Liver (tissue), 8 donors: ENCODE measurements at regions not wholly inside any gene's neighbourhood (a gene's known extent, or its start where the extent isn't known, plus 50 kb on each side); places are given as distances from the start of the nearest gene placed in this dataset.

Experiments used
- DNase-seq: peaks from one replicate; pipeline ENCODE4 v3.0.0-alpha.2; 2017; ENCODE audit warnings: low spot score
- H3K27ac ChIP-seq, 2 donors: one replicate each; pipeline ENCODE4 v1.7.0; 2013; ENCODE audit warnings: inconsistent platforms in 2 of 2, low read length in 2 of 2, control low read depth in 1 of 2, low read depth in 1 of 2, mild to moderate bottlenecking in 1 of 2
- H3K27me3 ChIP-seq, 4 donors: one replicate each; pipeline versions ENCODE4 v1.6.1 to v1.7.0; 2013; ENCODE audit warnings: low read length in 3 of 4, inconsistent platforms in 1 of 4, mild to moderate bottlenecking in 1 of 4, moderate library complexity in 1 of 4; ENCODE audit not compliant: control insufficient read depth in 4 of 4, insufficient read depth in 4 of 4
- H3K36me3 ChIP-seq, 4 donors: one replicate each; pipeline versions ENCODE4 v1.6.1 to v1.7.0; 2013; ENCODE audit warnings: low read length in 3 of 4, mild to moderate bottlenecking in 3 of 4, low read depth in 1 of 4, moderate library complexity in 1 of 4; ENCODE audit not compliant: control insufficient read depth in 4 of 4, insufficient read depth in 3 of 4
- H3K4me1 ChIP-seq, 4 donors: one replicate each; pipeline versions ENCODE4 v1.6.1 to v1.7.0; 2013; ENCODE audit warnings: low read length in 3 of 4, mild to moderate bottlenecking in 3 of 4, moderate library complexity in 1 of 4; ENCODE audit not compliant: control insufficient read depth in 4 of 4, insufficient read depth in 4 of 4
- H3K4me3 ChIP-seq, 3 donors: one replicate each; pipeline versions ENCODE4 v1.6.1 to v1.7.0; 2013; ENCODE audit warnings: low read length in 3 of 3, control low read depth in 1 of 3, low read depth in 1 of 3, mild to moderate bottlenecking in 1 of 3
- H3K9ac ChIP-seq, 2 donors: one replicate each; pipeline ENCODE4 v1.7.0; 2013; ENCODE audit warnings: low read length in 2 of 2, mild to moderate bottlenecking in 2 of 2, moderate library complexity in 2 of 2, control low read depth in 1 of 2, low read depth in 1 of 2
- H3K9me3 ChIP-seq, 4 donors: one replicate each; pipeline versions ENCODE4 v1.6.1 to v1.7.0; 2013; ENCODE audit warnings: low read length in 3 of 4; ENCODE audit not compliant: control insufficient read depth in 4 of 4
- ATF3 ChIP-seq: IDR thresholded peaks from 2 replicates; pipeline ENCODE4 v1.6.1; 2016; ENCODE audit warnings: antibody characterized with exemption
- CTCF ChIP-seq: fragments of 150-350 bp; IDR thresholded peaks from 2 replicates; pipeline ENCODE4 v1.5.1; 2017; ENCODE audit warnings: improper control_type of control experiment, low read depth, low read length; ENCODE audit not compliant: missing input control
- EGR1 ChIP-seq, 2 donors: IDR thresholded peaks; 2 replicates each; pipeline ENCODE4 v1.6.1; 2016 to 2018; ENCODE audit warnings: antibody characterized with exemption in 2 of 2, low read depth in 2 of 2
- FOXA1 ChIP-seq: IDR thresholded peaks from 2 replicates; pipeline ENCODE4 v1.6.1; 2016; ENCODE audit warnings: antibody characterized with exemption
- FOXA2 ChIP-seq: IDR thresholded peaks from 2 replicates; pipeline ENCODE4 v1.6.1; 2016; ENCODE audit warnings: antibody characterized with exemption
- GABPA ChIP-seq, 2 donors: IDR thresholded peaks in 1 of 2; conservative IDR thresholded peaks in 1 of 2; 2 replicates each; pipeline ENCODE4 v1.6.1; 2016; ENCODE audit warnings: antibody characterized with exemption in 2 of 2, mild to moderate bottlenecking in 1 of 2, moderate library complexity in 1 of 2
- HNF4A ChIP-seq, 2 donors: conservative IDR thresholded peaks; 2 replicates each; pipeline ENCODE4 v1.6.1; 2016; ENCODE audit warnings: antibody characterized with exemption in 2 of 2, mild to moderate bottlenecking in 2 of 2
- HNF4G ChIP-seq: IDR thresholded peaks from 2 replicates; pipeline ENCODE4 v1.6.1; 2016; ENCODE audit warnings: antibody characterized with exemption
- JUND ChIP-seq, 2 donors: IDR thresholded peaks; 2 replicates each; pipeline ENCODE4 v1.6.1; 2016; ENCODE audit warnings: antibody characterized with exemption in 2 of 2
- MAX ChIP-seq: IDR thresholded peaks from 2 replicates; pipeline ENCODE4 v1.6.1; 2016; ENCODE audit warnings: antibody characterized with exemption
- NR2F2 ChIP-seq: IDR thresholded peaks from 2 replicates; pipeline ENCODE4 v1.6.1; 2016; ENCODE audit warnings: antibody characterized with exemption
- RAD21 ChIP-seq, 2 donors: IDR thresholded peaks; 2 replicates each; pipeline ENCODE4 v1.6.1; 2016; ENCODE audit warnings: antibody characterized with exemption in 2 of 2, mild to moderate bottlenecking in 2 of 2
- REST ChIP-seq: IDR thresholded peaks from 2 replicates; pipeline ENCODE4 v1.6.1; 2016; ENCODE audit warnings: antibody characterized with exemption, mild to moderate bottlenecking
- RXRA ChIP-seq, 2 donors: IDR thresholded peaks; 2 replicates each; pipeline ENCODE4 v1.6.1; 2017 to 2018; ENCODE audit warnings: antibody characterized with exemption in 2 of 2, mild to moderate bottlenecking in 1 of 2
- SP1 ChIP-seq: IDR thresholded peaks from 2 replicates; pipeline ENCODE4 v1.6.1; 2018; ENCODE audit warnings: antibody characterized with exemption, mild to moderate bottlenecking
- TAF1 ChIP-seq: conservative IDR thresholded peaks from 2 replicates; pipeline ENCODE4 v1.6.1; 2016; ENCODE audit warnings: antibody characterized with exemption, mild to moderate bottlenecking
- YY1 ChIP-seq: IDR thresholded peaks from 2 replicates; pipeline ENCODE4 v1.6.1; 2016; ENCODE audit warnings: antibody characterized with exemption, mild to moderate bottlenecking
- ZBTB33 ChIP-seq: IDR thresholded peaks from 2 replicates; pipeline ENCODE4 v1.6.1; 2016; ENCODE audit warnings: antibody characterized with exemption
- WGBS: extraction: QIAGEN DNeasy Blood & Tissue Kit; methylation state at CpG from one replicate; pipeline ENCODE4 v1.1.7; 2013; 5-methylcytosine and 5-hydroxymethylcytosine counted together
- donor health status: healthy.
- donor health status: healthy.
- donor health status: healthy.
- donor health status: healthy.
- donor health status: healthy.

GRCh38 chr12:93944911-93945310 is 203.5 kb upstream of the PLXNC1 start:
- 90% methylated on average over 2 of the region's 2 CpGs for WGBS
- DNase-seq = no peak
- Histone ChIP-seq H3K9me3 (no peaks in the 10 kb centered on the region), H3K9ac (no peak overlapping the region), H3K4me3 (no peak overlapping the region), H3K27me3 (no peaks in the 10 kb centered on the region), H3K27ac (no peak overlapping the region), H3K36me3 (no peaks in the 10 kb centered on the region), H3K4me1 (no peaks in the 10 kb centered on the region)
- TF ChIP-seq YY1 = no peak
- no peak for TF ChIP-seq TAF1
- no peak for TF ChIP-seq FOXA2
- TF ChIP-seq ATF3 = no peak

GRCh38 chr12:93946542-93947150 is 201.7 kb upstream of the PLXNC1 start:
- WGBS = 61% methylated on average over 2 of the region's 2 CpGs
- DNase-seq = no peak
- Histone ChIP-seq H3K36me3 (no peaks in the 10 kb centered on the region), H3K9me3 (no peaks in the 10 kb centered on the region), H3K4me1 (no peaks in the 10 kb centered on the region), H3K27me3 (no peaks in the 10 kb centered on the region), H3K4me3 (no peak overlapping the region), H3K27ac (no peak overlapping the region), H3K9ac (no peak overlapping the region)
- TF ChIP-seq MAX (no peak), HNF4G (no peak)

- H3K27ac ChIP-seq = no peak overlapping the region
- H3K4me1 ChIP-seq = no peaks in the 10 kb centered on the region
- TF ChIP-seq HNF4G (no peak), FOXA1 (no peak), CTCF (no peak), MAX (no peak), REST (no peak), ATF3 (no peak), RXRA (IDR thresholded peaks at IDR 0.05) (no peak), JUND (IDR thresholded peaks at IDR 0.05) (no peak), NR2F2 (no peak), RAD21 (IDR thresholded peaks at IDR 0.05) (no peak), FOXA2 (no peak), YY1 (no peak), ZBTB33 (no peak), TAF1 (no peak), GABPA (IDR thresholded peaks at IDR 0.05 in 1 of 2, conservative IDR thresholded peaks at IDR 0.05 in 1 of 2) (no peak), EGR1 (IDR thresholded peaks at IDR 0.05; ENCODE audit: low read depth in 2 of 2) (no peak), HNF4A (conservative IDR thresholded peaks at IDR 0.05) (no peak), SP1 (no peak)
- H3K27me3 ChIP-seq = no peaks in the 10 kb centered on the region
- H3K9ac ChIP-seq = no peak overlapping the region
- no peaks in the 10 kb centered on the region for H3K36me3 ChIP-seq
- no peak for DNase-seq
- H3K4me3 ChIP-seq = no peak overlapping the region
- 95% methylated on average over 3 of the region's 3 CpGs for WGBS
- no peaks in the 10 kb centered on the region for H3K9me3 ChIP-seq
Measured at GRCh38 chr12:93947486-93947885, 200.9 kb upstream of the PLXNC1 start.
